Colonic mucosa (tissue), 4 donors: ENCODE measurements at regions not wholly inside any gene's neighbourhood (a gene's known extent, or its start where the extent isn't known, plus 50 kb on each side); places are given as distances from the start of the nearest gene placed in this dataset.

Experiments used
- DNase-seq: peaks from one replicate; pipeline ENCODE4 v3.0.0-alpha.2; 2020
- H3K27ac ChIP-seq: fragments of 200-600 bp; one replicate; pipeline ENCODE4 v1.8.0; 2021
- H3K27me3 ChIP-seq: fragments of 200-600 bp; one replicate; pipeline ENCODE4 v1.8.0; 2021
- H3K36me3 ChIP-seq: fragments of 200-600 bp; one replicate; pipeline ENCODE4 v1.8.0; 2021
- H3K4me1 ChIP-seq: fragments of 200-600 bp; one replicate; pipeline ENCODE4 v1.8.0; 2021; ENCODE audit warnings: mild to moderate bottlenecking
- H3K4me3 ChIP-seq: fragments of 200-600 bp; one replicate; pipeline ENCODE4 v1.8.0; 2021
- H3K9ac ChIP-seq, 2 donors: one replicate each; pipeline ENCODE4 v1.7.0; 2013; ENCODE audit warnings: control low read depth in 2 of 2, low read depth in 2 of 2, low read length in 2 of 2
- H3K9me3 ChIP-seq: fragments of 200-600 bp; one replicate; pipeline ENCODE4 v1.8.0; 2021
- CTCF ChIP-seq: fragments of 200-600 bp; IDR thresholded peaks from one replicate; pipeline ENCODE4 v1.8.0; 2022; ENCODE audit warnings: antibody characterized with exemption, mild to moderate bottlenecking
- intact Hi-C: fragments of 100-400 bp; cut with DNase I; formaldehyde crosslinking; loops from one replicate; pipeline ENCODE4 v1.14.1; 2022
- donor health status: healthy.
- donor health status: DM: no; HTN: no; CAD: no.
- donor health status: DM: no; HTN: no; CAD: no.

DNA sequence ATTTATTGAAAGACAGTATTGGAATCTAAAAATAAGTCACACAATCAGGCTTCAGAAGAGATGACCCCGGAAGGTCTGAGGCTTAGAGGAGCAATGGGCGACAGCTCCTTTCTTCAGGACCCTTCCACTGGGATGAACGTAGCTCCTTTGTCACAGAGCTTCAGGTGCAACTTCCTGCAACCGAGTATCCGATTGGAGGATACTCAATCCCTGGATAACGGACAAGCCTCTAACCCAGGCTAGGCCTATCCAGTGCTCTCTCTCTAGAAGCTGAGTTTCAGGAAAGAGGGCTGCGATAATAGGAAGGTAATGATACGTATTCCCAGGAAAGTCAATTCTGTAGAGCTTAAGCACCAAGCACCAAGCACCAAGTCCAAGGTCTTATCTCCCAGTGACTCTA lies 349.4 kb upstream of the NPSR1 start:
- intact Hi-C loops = no loop called here
- DNase-seq = no peak
- peak overlapping the region; percentile 13 for H3K27ac ChIP-seq

DNA sequence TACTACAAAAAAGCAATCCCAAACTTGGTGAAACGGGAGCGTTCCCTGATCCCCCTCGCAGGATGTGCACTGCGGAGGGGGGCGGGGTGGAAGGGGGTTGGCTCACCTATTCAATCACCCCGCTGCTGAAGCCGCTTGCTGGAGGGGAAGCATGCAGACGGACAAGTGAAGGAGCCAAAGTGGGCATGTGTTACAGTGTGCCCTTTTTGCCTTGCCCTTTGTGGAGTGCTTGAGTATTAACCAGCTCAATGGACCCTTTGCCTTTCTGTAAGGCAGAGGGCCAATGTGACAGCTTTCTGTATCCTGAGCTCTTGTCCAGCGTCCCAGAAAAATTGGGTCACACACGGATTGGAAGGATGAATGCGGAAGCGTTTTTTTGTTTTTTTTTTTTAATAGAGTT lies 348.9 kb upstream of the NPSR1 start:
- no peak for TF ChIP-seq CTCF
- Histone ChIP-seq H3K4me3 (no peak overlapping the region), H3K27me3 (no peaks in the 10 kb centered on the region), H3K27ac (no peak overlapping the region), H3K36me3 (no peaks in the 10 kb centered on the region), H3K4me1 (no peaks in the 10 kb centered on the region), H3K9ac (no peak overlapping the region), H3K9me3 (no peaks in the 10 kb centered on the region)
- intact Hi-C loops = no loop called here
- no peak for DNase-seq

More for the DNA sequence above, 349.4 kb upstream of the NPSR1 start:
- Histone ChIP-seq H3K4me1 (no peaks in the 10 kb centered on the region), H3K9ac (no peak overlapping the region), H3K4me3 (no peak overlapping the region), H3K9me3 (no peaks in the 10 kb centered on the region), H3K27me3 (no peaks in the 10 kb centered on the region), H3K36me3 (no peaks in the 10 kb centered on the region)
- TF ChIP-seq CTCF = no peak

DNA sequence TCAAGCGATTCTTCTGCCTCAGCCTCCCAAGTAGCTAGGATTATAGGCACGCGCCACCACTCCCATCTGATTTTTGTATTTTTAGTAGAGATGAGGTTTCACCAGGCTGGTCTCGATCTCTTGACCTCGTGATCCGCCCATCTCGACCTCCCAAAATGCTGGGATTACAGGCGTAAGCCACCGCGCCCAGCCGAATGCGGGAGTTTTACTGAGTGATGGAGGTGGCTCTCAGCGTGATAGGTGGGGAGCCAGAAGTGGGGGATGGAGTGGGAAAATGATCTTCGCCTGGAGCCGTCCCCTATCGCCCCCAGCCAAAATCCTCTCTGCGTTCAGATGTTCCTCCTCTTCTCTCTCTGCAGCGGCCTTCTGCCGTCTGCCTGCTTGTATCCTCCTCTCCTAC lies 348.4 kb upstream of the NPSR1 start:
- Histone ChIP-seq H3K36me3 (no peaks in the 10 kb centered on the region), H3K9ac (no peak overlapping the region), H3K27ac (no peak overlapping the region), H3K27me3 (no peaks in the 10 kb centered on the region), H3K4me3 (no peak overlapping the region), H3K4me1 (no peaks in the 10 kb centered on the region), H3K9me3 (no peaks in the 10 kb centered on the region)
- TF ChIP-seq CTCF = no peak
- no peak for DNase-seq
- intact Hi-C loops = no loop called here

DNA sequence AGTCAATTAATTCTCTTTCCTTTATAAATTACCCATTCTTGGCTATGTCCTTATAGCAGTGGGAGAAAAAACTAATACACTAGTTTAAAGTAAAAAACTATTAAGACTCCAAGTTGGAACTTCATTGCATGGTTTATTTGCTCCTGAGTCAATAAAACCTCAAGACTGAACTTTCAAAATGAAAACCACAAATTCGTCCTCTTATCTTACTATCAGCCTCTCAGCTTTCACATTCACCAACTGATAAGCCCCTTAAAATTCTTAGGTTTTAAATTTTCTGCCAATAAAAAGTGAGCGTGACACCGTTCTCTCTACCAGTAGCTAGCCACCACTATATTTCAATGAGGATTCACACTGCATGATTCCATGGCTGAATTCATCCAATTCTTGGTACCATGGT lies 346.4 kb upstream of the NPSR1 start:
- no peak for TF ChIP-seq CTCF

GRCh38 chr7:34312624-34313023 lies 345.4 kb upstream of the NPSR1 start:
- intact Hi-C loops = no loop called here
- TF ChIP-seq CTCF = no peak
- Histone ChIP-seq H3K9ac (no peak overlapping the region), H3K36me3 (no peaks in the 10 kb centered on the region), H3K4me3 (no peak overlapping the region), H3K9me3 (no peaks in the 10 kb centered on the region), H3K27ac (no peak overlapping the region), H3K4me1 (no peaks in the 10 kb centered on the region), H3K27me3 (no peaks in the 10 kb centered on the region)
- DNase-seq = no peak

More for the DNA sequence above, 346.4 kb upstream of the NPSR1 start:
- DNase-seq = no peak
- no peaks in the 10 kb centered on the region for H3K4me1 ChIP-seq
- no peak overlapping the region for H3K27ac ChIP-seq
- no peak overlapping the region for H3K4me3 ChIP-seq
- no peaks in the 10 kb centered on the region for H3K9me3 ChIP-seq
- no peaks in the 10 kb centered on the region for H3K36me3 ChIP-seq
- no peak overlapping the region for H3K9ac ChIP-seq
- no peaks in the 10 kb centered on the region for H3K27me3 ChIP-seq
- intact Hi-C loops = no loop called here

GRCh38 chr7:34313289-34313688 lies 344.7 kb upstream of the NPSR1 start:
- TF ChIP-seq CTCF = no peak
- Histone ChIP-seq H3K9me3 (no peaks in the 10 kb centered on the region), H3K9ac (no peak overlapping the region), H3K27me3 (no peaks in the 10 kb centered on the region), H3K4me3 (no peak overlapping the region), H3K27ac (no peak overlapping the region), H3K36me3 (no peaks in the 10 kb centered on the region), H3K4me1 (no peaks in the 10 kb centered on the region)
- no peak for DNase-seq
- intact Hi-C loops = no loop called here
